OCI-LY1 (cell line): ENCODE measurements at regions not wholly inside any gene's neighbourhood (a gene's known extent, or its start where the extent isn't known, plus 50 kb on each side); places are given as distances from the start of the nearest gene placed in this dataset.

Experiments used
- H2AFZ ChIP-seq: fragments of 200-600 bp; sonication (generic), shearing (Covaris generic); 2 replicates; pipeline ENCODE4 v1.6.0; 2014; ENCODE audit warnings: antibody characterized with exemption, mild to moderate bottlenecking, low read length
- H3F3A ChIP-seq: fragments of 200-600 bp; sonication (generic), shearing (Covaris generic); 2 replicates; pipeline ENCODE4 v1.6.0; 2014; ENCODE audit warnings: mild to moderate bottlenecking, antibody characterized with exemption, low read length, moderate library complexity; ENCODE audit not compliant: insufficient read depth
- H3K27ac ChIP-seq: fragments of 200-600 bp; sonication (generic); 2 replicates; pipeline ENCODE4 v1.5.1; 2014; ENCODE audit warnings: low read length, mixed run types, mild to moderate bottlenecking, low read depth; ENCODE audit not compliant: poor library complexity, severe bottlenecking
- H3K27me3 ChIP-seq: fragments of 200-600 bp; sonication (generic); 2 replicates; pipeline ENCODE4 v1.6.0; 2014; ENCODE audit warnings: antibody characterized with exemption, mild to moderate bottlenecking, low read length, moderate library complexity; ENCODE audit not compliant: insufficient read depth
- H3K36me3 ChIP-seq: fragments of 200-600 bp; sonication (generic); 2 replicates; pipeline ENCODE4 v1.6.1; 2014; ENCODE audit warnings: mild to moderate bottlenecking, antibody characterized with exemption, low read length, moderate library complexity, mixed read lengths; ENCODE audit not compliant: insufficient read depth
- H3K4me1 ChIP-seq: fragments of 200-600 bp; sonication (generic); 2 replicates; pipeline ENCODE4 v1.5.1; 2014; ENCODE audit warnings: mild to moderate bottlenecking, low read length, moderate library complexity; ENCODE audit not compliant: insufficient read depth, severe bottlenecking
- H3K4me2 ChIP-seq: fragments of 200-600 bp; sonication (generic), shearing (Covaris generic); 2 replicates; pipeline ENCODE4 v1.6.1; 2014; ENCODE audit warnings: low read length
- H3K4me3 ChIP-seq: fragments of 200-600 bp; sonication (generic); 2 replicates; pipeline ENCODE4 v1.5.1; 2014; ENCODE audit warnings: low read length, low read depth, mild to moderate bottlenecking, mixed read lengths; ENCODE audit not compliant: poor library complexity, severe bottlenecking
- H3K79me2 ChIP-seq: fragments of 200-600 bp; shearing (Covaris generic); 2 replicates; pipeline ENCODE4 v1.6.1; 2016; ENCODE audit warnings: mixed run types, low read length, mixed read lengths; ENCODE audit not compliant: insufficient read depth
- H3K9ac ChIP-seq: fragments of 200-600 bp; sonication (generic), shearing (Covaris generic); 2 replicates; pipeline ENCODE4 v1.6.1; 2014; ENCODE audit warnings: mild to moderate bottlenecking, low read length, mixed read lengths
- H3K9me2 ChIP-seq: fragments of 200-600 bp; sonication (generic), shearing (Covaris generic); 2 replicates; pipeline ENCODE4 v1.6.1; 2014; ENCODE audit warnings: low read depth, mild to moderate bottlenecking, low read length, mixed read lengths
- H3K9me3 ChIP-seq: fragments of 200-600 bp; shearing (Covaris generic); 2 replicates; pipeline ENCODE4 v1.6.1; 2014; ENCODE audit warnings: low read length, mixed read lengths
- H4K20me1 ChIP-seq: fragments of 200-600 bp; sonication (generic), shearing (Covaris generic); 2 replicates; pipeline ENCODE4 v1.6.0; 2016; ENCODE audit warnings: mild to moderate bottlenecking, low read length; ENCODE audit not compliant: insufficient read depth
- CTCF ChIP-seq: fragments of 200-600 bp; sonication (generic), shearing (Covaris generic); IDR thresholded peaks from 2 replicates; pipeline ENCODE4 v1.5.1; 2017; ENCODE audit warnings: mild to moderate bottlenecking, antibody characterized with exemption, low read length, moderate library complexity, mixed read lengths
- EZH2 ChIP-seq: fragments of 200-600 bp; sonication (generic), shearing (Covaris generic); IDR thresholded peaks from 2 replicates; pipeline ENCODE4 v1.8.0; 2017; ENCODE audit warnings: borderline replicate concordance, mixed run types, mild to moderate bottlenecking, antibody characterized with exemption, low read length, moderate library complexity, mixed read lengths

GRCh38 chr5:127184851-127185250 lies 105.7 kb upstream of the MEGF10 start:
- Histone ChIP-seq H3K27me3 (no peaks in the 10 kb centered on the region), H3K27ac (no peak overlapping the region), H3K9ac (no peak overlapping the region), H3K79me2 (no peaks in the 10 kb centered on the region), H3K9me3 (no peaks in the 10 kb centered on the region), H3K9me2 (no peaks in the 10 kb centered on the region), H3K4me1 (no peaks in the 10 kb centered on the region), H3K4me2 (no peak overlapping the region), H3K36me3 (no peaks in the 10 kb centered on the region), H3F3A (no peaks in the 10 kb centered on the region), H2AFZ (no peak overlapping the region), H3K4me3 (no peak overlapping the region), H4K20me1 (no peaks in the 10 kb centered on the region)
- no peak for TF ChIP-seq CTCF
- no peak for TF ChIP-seq EZH2

GRCh38 chr5:127186657-127187056 lies 103.9 kb upstream of the MEGF10 start:
- Histone ChIP-seq H3K27ac (no peak overlapping the region), H4K20me1 (no peaks in the 10 kb centered on the region), H3K9ac (no peak overlapping the region), H3F3A (no peaks in the 10 kb centered on the region), H3K9me2 (no peaks in the 10 kb centered on the region), H3K4me3 (no peak overlapping the region), H3K79me2 (no peaks in the 10 kb centered on the region), H2AFZ (no peak overlapping the region), H3K4me2 (no peak overlapping the region), H3K9me3 (no peaks in the 10 kb centered on the region), H3K36me3 (no peaks in the 10 kb centered on the region), H3K4me1 (no peaks in the 10 kb centered on the region), H3K27me3 (no peaks in the 10 kb centered on the region)
- TF ChIP-seq CTCF (no peak), EZH2 (no peak)

- no peak overlapping the region for H3K9ac ChIP-seq
- H3K4me3 ChIP-seq: no peak overlapping the region
- no peaks in the 10 kb centered on the region for H3K27me3 ChIP-seq
- TF ChIP-seq EZH2: no peak
- TF ChIP-seq CTCF: no peak
- H3K36me3 ChIP-seq: no peaks in the 10 kb centered on the region
- no peak overlapping the region for H2AFZ ChIP-seq
- H3K27ac ChIP-seq: no peak overlapping the region
- H3K4me1 ChIP-seq: no peaks in the 10 kb centered on the region
- no peaks in the 10 kb centered on the region for H3K79me2 ChIP-seq
- no peaks in the 10 kb centered on the region for H3K9me3 ChIP-seq
- no peaks in the 10 kb centered on the region for H4K20me1 ChIP-seq
- no peak overlapping the region for H3K4me2 ChIP-seq
- H3F3A ChIP-seq: no peaks in the 10 kb centered on the region
- H3K9me2 ChIP-seq: no peaks in the 10 kb centered on the region
These were observed 102.9 kb upstream of the MEGF10 start for GRCh38 chr5:127187706-127188105.
